Hypothalamus (tissue), 51 donors: ENCODE measurements at regions not wholly inside any gene's neighbourhood (a gene's known extent, or its start where the extent isn't known, plus 50 kb on each side); places are given as distances from the start of the nearest gene placed in this dataset.
A peak's percentile ranks its signal among the peaks of the same experiment; 100 is the strongest.

Source experiments
- DNase-seq, 51 donors: peaks; one replicate each; lab custom pipeline; 2025; lab: John Stamatoyannopoulos, UW

DNA sequence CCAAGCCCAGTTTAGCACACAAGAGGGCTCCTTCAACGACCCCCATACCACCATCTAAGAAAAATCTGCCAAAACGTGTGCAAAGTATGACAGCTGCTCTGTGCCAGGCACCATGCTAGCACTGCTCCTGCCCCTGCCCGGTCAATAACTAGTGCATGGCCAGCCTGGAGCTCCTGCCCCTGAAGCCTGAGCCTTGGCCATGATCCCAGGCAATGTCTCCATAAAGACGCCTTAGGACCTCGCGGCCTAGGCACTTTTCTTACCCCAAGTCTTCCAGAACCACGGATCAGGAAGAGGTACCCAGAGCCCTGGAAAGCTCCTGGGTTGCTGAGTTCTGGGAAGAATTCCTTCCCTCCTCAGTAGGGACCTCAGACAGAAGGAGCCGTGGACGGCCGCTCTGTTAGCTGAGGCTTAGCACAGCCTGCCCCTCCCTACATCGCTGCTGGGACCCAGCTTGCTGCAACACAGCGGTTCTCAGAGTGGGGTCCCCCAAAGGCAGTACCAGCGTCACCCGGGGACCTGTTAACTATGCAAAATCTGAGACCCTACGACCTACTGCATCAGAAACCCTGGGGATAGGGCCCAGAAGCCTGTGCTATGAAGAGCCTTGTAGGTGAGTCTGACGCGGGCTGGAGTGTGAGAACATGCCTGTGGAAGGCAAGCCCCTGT is 117.8 kb upstream of the TWIST2 start:
- DNase-seq, result no peak

GRCh38 chr2:238730881-238731280 is 117.0 kb upstream of the TWIST2 start:
- no peak for DNase-seq

DNA sequence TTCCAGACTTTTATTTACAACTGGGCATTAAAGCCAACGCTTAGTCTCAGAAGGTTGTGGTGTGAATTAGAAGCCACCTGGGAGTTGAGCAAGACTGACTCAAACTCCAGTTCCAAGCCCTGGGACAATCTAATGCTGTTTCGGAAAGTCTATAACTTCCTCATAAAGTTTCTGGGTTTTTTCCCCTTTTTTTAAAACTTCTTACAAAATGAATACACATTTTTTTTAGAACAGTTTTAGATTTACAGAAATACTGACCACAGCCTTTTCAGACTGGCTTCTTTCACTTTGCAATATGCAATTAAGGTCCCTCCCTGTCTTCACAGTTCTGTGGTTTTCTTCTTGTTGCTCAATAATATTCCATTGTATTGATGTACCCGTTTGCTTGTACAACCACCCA is 115.9 kb upstream of the TWIST2 start:
- DNase-seq, result no peak

GRCh38 chr2:238738917-238739316 is 109.0 kb upstream of the TWIST2 start:
- no peak for DNase-seq

GRCh38 chr2:238739668-238740067 is 108.2 kb upstream of the TWIST2 start:
- no peak for DNase-seq

DNA sequence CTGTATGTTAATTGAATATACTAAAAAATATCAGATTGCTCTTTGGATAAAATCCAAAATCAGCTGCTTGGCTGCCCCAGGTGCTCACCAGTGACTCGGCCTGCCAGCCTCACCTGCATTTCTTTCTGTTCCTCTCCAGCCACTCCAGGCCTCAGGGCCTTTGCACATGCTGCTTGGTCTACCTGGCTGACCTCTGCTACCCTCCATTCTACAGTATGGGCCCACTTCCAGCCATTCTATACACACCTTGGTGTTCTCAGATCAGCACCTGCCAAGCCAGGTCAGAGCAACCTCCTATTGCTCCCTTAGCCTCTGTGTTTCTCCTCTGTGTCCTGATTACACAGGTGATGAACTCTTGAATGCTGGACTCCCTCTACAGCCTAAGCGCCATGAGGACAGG is 106.6 kb upstream of the TWIST2 start:
- no peak for DNase-seq

DNA sequence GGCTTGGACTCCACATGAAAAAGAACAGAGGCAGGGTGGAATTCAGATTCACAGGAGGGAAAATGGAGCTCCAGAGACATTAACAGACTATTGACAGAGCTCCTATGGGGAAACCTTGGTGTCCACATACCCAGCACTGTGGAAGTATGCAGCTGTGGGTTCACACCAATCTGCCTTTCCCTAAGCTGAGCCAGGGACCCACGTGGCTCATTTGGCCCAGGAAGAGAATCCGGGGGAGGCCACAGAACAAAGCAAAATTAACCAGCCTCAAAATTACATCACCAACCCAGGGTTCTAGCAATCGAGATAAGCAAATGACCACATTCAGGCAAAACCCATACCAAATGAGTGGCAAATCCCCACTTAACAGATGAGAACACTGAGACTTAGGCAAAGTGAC is 105.8 kb upstream of the TWIST2 start:
- no peak for DNase-seq

DNA sequence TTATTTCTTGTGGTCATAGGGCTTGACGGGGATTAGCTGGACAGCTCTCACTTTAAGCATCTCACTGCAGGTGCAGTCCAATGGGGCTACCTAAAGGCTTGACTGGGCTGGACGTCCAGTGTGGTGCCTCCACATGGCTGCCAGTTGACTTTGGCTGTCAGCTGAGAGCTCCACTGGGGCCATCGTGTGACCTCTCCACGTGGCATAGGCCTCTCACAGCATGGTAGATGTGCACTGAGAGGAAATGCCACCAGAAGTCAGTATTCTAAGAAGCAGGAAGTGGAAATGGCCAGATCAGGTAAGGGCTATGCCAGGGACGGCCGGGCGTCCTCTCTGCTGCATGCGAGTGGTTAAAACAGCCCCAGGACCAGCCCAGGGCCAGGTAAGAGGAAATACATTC is 105.2 kb upstream of the TWIST2 start:
- no peak for DNase-seq

DNA sequence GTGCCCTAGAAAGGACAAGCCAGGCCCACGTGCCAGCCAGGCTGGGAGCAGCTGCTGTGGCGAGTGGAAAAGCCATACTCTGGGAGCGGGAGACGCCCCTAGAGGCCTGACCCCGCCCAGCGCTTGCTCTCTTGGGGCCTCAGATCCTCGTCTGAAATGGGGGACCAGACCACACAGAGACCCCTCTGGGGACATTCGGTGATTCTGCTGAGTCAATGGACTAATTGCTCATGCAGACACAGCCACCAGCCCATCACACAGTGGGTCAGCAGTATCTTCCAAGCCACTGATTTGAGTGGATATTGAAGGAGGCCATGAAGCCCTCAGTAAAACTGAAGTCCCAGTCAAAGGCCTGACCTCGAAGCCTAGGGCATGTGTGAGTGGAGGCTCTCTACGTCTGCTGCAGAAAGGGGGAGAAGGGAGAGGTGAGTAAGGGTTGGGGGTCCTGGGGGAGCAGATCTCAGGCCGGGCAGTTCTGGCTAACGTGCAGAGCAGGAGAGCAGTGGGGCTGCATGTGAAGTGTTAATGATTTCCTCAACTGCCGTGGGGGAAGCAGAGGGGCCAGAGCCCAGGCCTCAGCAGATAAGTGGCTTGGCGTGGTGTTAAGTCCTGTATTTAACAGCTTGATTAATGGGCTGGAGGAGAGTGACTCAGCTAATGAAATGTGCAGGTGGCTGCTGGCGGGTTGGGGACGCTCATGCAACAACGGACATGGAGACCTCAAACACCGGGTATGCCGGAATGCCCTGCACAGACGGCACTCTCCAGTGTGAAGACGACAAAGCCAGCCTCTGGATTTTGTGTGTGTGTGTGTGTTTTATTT is 104.4 kb upstream of the TWIST2 start:
- no peak for DNase-seq

GRCh38 chr2:238744951-238745350 is 102.9 kb upstream of the TWIST2 start:
- DNase-seq, result no peak

DNA sequence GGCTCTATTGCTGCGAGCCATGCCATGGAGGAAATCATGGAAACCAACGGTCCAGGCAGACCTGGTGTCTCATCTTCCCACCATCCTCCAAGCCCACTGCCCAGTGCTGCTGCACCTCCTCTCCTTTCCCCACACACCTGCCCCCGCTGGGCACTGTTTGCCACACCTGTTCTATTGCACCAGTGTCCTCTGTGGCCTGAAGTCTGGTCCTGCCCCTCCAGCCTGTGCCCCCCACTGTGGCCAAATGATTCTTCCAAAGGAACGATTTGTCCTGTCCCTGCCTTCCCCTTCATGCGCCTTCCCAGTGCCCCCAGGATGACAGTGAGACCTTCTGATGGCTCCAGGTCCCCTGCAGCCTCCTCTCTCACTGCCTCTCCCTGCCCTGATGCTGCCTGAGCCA is 101.9 kb upstream of the TWIST2 start:
- no peak for DNase-seq

GRCh38 chr2:238747114-238747513 is 100.8 kb upstream of the TWIST2 start:
- no peak for DNase-seq

DNA sequence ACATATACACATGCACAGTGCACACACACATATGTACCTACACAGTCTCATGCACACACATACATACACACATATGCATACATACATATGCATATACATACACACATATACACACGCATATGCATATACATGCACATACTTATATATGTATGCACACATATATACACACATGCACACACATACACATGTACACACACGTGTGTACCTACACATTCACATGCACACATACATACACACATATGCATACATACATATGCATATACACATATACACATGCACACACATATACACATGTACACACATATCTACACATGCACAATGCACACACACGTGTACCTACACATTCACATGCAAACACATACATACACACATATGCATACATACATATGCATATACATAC is 100.3 kb upstream of the TWIST2 start:
- DNase-seq, result no peak

GRCh38 chr2:238750212-238750904 is 97.5 kb upstream of the TWIST2 start:
- DNase-seq, result no peak

GRCh38 chr2:238754259-238754658 is 93.6 kb upstream of the TWIST2 start:
- no peak for DNase-seq

- DNase-seq, result no peak
Measured at GRCh38 chr2:238761868-238762267, 86.0 kb upstream of the TWIST2 start.

- DNase-seq, result no peak
Measured at GRCh38 chr2:238763471-238763995, 84.4 kb upstream of the TWIST2 start.

DNA sequence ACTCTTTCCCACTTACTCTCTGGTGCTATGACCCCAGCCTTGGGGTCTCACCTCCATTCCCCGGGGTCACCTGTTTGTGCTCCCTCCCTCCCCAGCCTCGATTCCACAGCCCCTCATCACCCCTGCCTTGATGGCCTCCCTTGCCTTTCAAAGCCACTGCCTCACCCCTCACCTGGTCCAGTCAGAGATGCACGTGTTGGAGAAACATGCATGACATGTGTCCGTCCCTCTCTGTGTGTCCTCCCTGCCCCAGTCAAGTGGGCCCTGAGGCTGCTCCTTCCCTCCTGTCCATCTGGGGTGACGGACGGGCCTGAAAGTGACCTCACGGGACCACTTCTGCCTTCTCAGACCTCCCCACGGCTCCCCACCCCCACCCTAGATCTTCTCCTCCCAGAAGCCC is 82.3 kb upstream of the TWIST2 start:
- no peak for DNase-seq

GRCh38 chr2:238771218-238771617 is 76.7 kb upstream of the TWIST2 start:
- peak in 1 of 51 donors; percentile 8 for DNase-seq

DNA sequence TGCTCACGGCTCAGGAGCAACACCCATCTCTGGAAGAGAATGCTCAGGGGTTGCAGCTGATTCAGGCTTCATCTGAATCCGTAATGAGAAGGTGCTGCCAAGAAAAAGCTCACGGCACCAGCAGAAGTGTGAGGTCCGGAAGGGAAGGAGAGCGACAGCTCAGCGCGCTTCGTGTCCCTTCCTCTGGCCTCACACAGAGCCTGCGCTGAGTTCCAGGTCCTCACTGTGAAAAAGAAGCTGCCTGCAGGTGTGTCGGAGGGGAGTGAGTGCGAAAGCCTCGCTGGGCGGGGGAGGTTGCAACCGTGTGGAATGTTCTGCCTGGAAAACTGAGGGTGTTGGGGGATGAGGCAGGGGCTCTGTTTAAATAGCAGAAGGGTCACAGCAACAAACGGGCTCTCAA is 76.2 kb upstream of the TWIST2 start:
- DNase-seq, result peak in 1 of 51 donors; percentile 29

DNA sequence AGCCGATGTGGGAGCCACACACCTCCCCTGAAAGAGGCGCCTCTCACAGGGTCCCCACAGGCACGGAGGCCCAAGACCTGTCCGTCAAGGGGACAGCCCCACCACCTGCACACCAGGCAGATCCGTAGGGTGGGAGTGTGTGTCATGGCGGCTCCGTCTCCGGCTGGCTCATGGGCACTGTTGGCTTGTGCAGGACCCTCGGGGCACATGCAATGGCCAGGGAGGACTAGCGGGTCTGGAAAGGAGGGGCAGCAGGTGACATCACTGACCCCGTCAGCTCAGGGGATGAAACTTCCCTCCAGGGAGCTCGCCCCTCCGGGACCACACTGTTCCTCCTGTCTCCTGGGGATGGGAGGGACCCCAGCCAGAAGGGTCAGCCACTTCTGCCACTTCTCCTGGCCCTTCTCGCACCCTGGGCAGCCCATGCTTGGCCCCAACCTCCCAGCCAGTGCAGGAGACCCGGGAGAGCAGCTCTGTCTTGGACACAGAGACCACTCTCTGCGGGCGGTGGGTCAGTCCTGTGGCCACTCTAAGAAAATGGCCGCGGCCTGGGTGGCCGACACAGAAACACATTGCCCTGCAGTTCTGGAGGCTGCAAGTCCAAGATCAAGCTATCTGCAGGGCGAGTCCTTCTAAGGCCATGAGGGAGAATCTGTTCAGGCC is 75.1 kb upstream of the TWIST2 start:
- DNase-seq, result no peak
